Ectodermal cell (in vitro differentiated cells): ENCODE measurements at regions not wholly inside any gene's neighbourhood (a gene's known extent, or its start where the extent isn't known, plus 50 kb on each side); places are given as distances from the start of the nearest gene placed in this dataset.
"Not testable (repeated sequence)": the region's sequence is repeated elsewhere in the genome, so short reads cannot be mapped to it uniquely, and the experiment has no call there.

Experiments
- H3K27ac ChIP-seq: 2 replicates; pipeline ENCODE4 v1.7.0; 2013; ENCODE audit warnings: mild to moderate bottlenecking, low read depth, low read length; ENCODE audit not compliant: insufficient read depth, poor library complexity, severe bottlenecking
- H3K27me3 ChIP-seq: 2 replicates; pipeline ENCODE4 v1.7.0; 2013; ENCODE audit warnings: mild to moderate bottlenecking, low read length; ENCODE audit not compliant: insufficient read depth, control insufficient read depth, poor library complexity, severe bottlenecking
- H3K36me3 ChIP-seq: one replicate; pipeline ENCODE4 v1.7.0; 2013; ENCODE audit warnings: low read length; ENCODE audit not compliant: control insufficient read depth, insufficient read depth
- H3K4me1 ChIP-seq: one replicate; pipeline ENCODE4 v1.7.0; 2013; ENCODE audit warnings: low read length; ENCODE audit not compliant: control insufficient read depth, insufficient read depth
- H3K4me3 ChIP-seq: 2 replicates; pipeline ENCODE4 v1.7.0; 2013; ENCODE audit warnings: low read depth, low read length, control low read depth; ENCODE audit not compliant: insufficient read depth
- H3K9me3 ChIP-seq: 2 replicates; pipeline ENCODE4 v1.7.0; 2013; ENCODE audit warnings: mild to moderate bottlenecking, low read length, moderate library complexity; ENCODE audit not compliant: control insufficient read depth
- whole genome bisulfite sequencing, 2 experiments: methylation state at CpG; one replicate each; pipeline ENCODE4 v1.1.7; 2013; ENCODE audit warnings: missing lambda C conversion rate in 2 of 2; 5-methylcytosine and 5-hydroxymethylcytosine counted together

DNA sequence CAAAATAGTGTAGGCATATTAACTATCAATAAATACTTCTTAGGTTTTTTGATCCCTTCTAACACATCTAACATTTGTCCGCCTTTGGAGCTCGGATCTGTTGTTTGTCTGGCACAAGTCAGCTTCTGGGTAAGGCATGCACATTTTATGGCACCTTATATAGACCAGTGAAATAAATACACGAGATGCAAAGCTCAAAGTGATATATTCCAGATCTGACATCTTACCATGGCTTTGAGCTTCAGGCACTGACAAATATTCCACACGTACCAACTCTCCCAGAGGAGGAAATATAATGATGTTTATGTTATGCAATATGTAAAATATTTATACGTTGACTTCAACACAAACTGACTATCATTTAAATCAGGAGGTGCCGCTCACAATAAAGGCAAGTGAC, 430.1 kb upstream of the SMIM21 start:
- H3K36me3 ChIP-seq, result no peaks in the 10 kb centered on the region
- WGBS, 2 experiments, result 96 to 97% methylated on average over 4 to 6 of the region's 6 CpGs
- H3K9me3 ChIP-seq, result no peaks in the 10 kb centered on the region
- no peak overlapping the region for H3K4me3 ChIP-seq
- H3K27ac ChIP-seq, result no peak overlapping the region
- H3K4me1 ChIP-seq, result no peaks in the 10 kb centered on the region
- H3K27me3 ChIP-seq, result no peaks in the 10 kb centered on the region

DNA sequence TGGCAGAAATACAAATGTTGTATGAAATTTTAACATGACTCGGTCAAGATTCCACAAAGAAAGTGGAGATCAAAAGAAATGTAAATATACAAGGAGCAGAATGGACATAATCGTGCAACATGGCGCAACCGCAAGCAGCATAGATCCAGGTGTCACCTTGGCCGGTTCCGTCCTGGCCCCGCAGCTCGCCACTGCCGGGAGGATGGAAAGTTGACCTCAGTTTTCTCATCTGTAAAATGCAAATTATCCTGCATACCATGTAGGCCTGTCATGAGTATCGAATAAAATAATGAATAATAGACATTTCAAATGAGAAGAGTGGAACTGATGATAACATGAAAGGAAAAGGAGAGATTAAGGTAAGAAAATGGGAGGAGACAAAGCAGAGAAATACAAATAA, 427.3 kb upstream of the SMIM21 start:
- no peaks in the 10 kb centered on the region for H3K27me3 ChIP-seq
- H3K27ac ChIP-seq, result no peak overlapping the region
- H3K36me3 ChIP-seq, result no peaks in the 10 kb centered on the region
- no peaks in the 10 kb centered on the region for H3K9me3 ChIP-seq
- WGBS, 2 experiments, result 94 to 95% methylated on average over 9 to 10 of the region's 10 CpGs
- no peak overlapping the region for H3K4me3 ChIP-seq
- no peaks in the 10 kb centered on the region for H3K4me1 ChIP-seq

DNA sequence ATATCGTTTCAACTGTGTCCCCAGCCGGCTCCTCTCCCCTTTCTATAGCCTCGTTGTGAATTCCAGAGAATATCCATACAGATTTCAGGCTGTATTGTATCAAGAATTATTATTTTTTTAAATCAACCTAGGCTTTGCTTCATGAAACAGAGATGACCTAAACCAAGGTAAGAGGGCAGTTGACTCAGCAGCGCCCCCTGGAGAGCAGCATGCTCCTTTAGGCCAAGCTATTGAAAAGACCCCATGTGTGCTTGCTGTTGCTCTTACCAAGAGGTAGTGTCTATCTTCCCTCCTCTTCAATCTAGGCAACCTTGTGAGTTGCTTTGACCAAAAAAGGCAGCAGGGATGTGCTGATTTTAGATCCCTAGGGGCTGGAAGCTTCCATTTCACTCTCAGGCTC, 426.7 kb upstream of the SMIM21 start:
- WGBS, 2 experiments, result 83 to 88% methylated on average over 4 of the region's 4 CpGs
- Histone ChIP-seq H3K36me3 (no peaks in the 10 kb centered on the region), H3K9me3 (no peaks in the 10 kb centered on the region), H3K27me3 (no peaks in the 10 kb centered on the region), H3K27ac (no peak overlapping the region), H3K4me1 (no peaks in the 10 kb centered on the region), H3K4me3 (no peak overlapping the region)

DNA sequence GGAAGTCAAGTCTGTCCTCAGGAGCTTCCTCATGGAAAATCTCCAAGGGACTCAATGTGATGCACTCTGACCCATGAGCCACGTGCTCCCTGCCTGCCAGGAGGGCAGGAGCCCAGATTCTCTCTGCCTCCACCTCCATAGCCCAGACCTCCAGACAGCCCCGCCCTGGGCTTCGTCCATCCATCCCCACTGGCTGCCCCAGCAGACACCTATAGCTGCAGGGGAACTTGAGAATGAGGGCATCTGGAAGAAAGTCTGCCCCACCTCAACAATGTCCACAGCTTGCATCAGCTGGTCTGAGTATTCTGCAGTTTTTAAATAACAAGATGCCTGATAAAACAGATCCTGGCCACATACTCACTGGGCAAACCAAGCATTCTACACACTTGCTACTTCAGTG, 418.8 kb upstream of the SMIM21 start:
- Histone ChIP-seq H3K4me1 (no peaks in the 10 kb centered on the region), H3K27me3 (no peaks in the 10 kb centered on the region), H3K27ac (no peak overlapping the region), H3K36me3 (no peaks in the 10 kb centered on the region), H3K9me3 (no peaks in the 10 kb centered on the region), H3K4me3 (no peak overlapping the region)
- WGBS, 2 experiments, result 95 to 97% methylated on average over 3 of the region's 3 CpGs

DNA sequence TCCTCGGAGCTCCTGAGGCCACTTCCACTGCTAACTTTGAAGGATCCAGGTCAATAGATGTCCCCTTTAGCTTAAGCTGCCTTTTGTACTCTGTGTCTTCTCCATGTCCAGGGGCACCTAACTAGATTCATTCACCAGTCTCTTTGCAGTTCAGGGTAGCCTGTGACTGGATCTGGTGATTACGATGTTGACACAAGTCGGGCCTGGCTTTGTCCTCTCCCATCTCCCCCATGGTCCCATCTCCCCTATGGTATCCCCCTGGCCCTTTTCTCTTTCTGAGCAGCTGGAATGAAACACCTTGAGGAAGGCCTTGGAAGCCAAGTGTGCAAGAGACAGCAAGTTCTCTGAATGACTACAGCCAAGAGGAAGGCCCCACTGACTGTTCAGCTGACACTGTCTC, 417.9 kb upstream of the SMIM21 start:
- Histone ChIP-seq H3K27ac (no peak overlapping the region), H3K9me3 (no peaks in the 10 kb centered on the region), H3K4me3 (no peak overlapping the region), H3K4me1 (no peaks in the 10 kb centered on the region), H3K27me3 (no peaks in the 10 kb centered on the region), H3K36me3 (no peaks in the 10 kb centered on the region)
- WGBS, 2 experiments, result 89 to 98% methylated on average over 3 of the region's 3 CpGs

DNA sequence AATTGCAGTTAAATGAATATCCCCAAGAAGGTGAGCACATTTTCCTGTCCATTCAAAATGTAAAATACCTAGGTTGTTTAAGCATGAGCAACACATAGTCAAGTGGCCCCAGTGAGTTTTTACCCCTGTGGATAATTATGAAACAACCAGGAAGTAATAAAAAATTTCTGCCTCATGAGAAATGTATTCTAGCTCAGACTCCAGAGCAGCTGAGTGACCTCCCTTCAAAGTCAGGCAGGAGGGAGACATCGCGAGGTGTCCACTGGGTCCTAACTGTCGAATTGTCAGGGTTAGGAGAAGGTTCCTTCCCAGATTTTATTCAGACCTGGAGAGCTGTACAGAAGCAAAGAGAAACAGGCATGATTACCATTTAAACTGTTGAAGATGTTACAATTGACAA, 416.6 kb upstream of the SMIM21 start:
- Histone ChIP-seq H3K4me1 (no peaks in the 10 kb centered on the region), H3K4me3 (no peak overlapping the region), H3K27ac (no peak overlapping the region), H3K9me3 (no peaks in the 10 kb centered on the region), H3K36me3 (no peaks in the 10 kb centered on the region), H3K27me3 (no peaks in the 10 kb centered on the region)
- WGBS, 2 experiments, result 76 to 83% methylated on average over 3 of the region's 3 CpGs

DNA sequence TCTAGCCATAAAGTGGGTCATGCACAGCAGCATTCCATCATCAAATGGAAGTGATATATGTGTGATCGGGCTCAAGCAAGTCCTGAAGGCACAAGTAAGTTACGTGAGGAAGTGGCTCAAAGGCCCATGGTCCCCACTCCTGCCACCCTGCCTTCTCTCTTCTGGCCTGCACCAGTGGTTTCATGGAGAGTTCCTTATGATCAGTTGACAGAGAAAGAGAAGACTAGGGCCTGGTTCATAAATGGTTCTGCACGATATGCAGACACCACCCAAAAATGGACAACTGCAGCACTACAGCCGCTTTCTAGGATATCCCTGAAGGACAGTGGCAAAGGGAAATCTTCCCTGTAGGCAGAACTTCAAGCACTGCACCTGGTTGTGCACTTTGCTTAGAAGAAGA, 412.6 kb upstream of the SMIM21 start:
- Histone ChIP-seq H3K9me3 (no peaks in the 10 kb centered on the region), H3K27ac (no peak overlapping the region), H3K4me3 (no peak overlapping the region), H3K36me3 (no peaks in the 10 kb centered on the region), H3K27me3 (no peaks in the 10 kb centered on the region), H3K4me1 (no peaks in the 10 kb centered on the region)
- WGBS, 2 experiments, result 88 to 90% methylated on average over 4 of the region's 4 CpGs

DNA sequence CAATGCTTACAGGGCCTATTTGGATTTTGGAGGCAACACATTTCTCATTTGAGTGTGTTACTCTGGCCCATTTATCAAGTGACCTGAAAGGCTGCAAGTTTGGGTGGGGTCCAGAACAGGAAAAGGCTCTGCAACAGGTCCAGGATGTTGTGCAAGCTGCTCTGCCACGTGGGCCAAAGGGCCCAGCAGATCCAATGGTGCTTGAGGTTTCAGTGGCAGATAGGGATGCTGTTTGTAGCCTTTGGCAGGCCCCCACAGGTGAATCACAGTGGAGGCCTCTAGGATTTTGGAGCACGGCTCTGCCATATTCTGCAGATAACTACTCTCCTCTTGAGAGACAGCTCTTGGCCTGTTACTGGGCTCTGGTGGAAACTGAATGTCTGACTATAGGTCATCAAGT, 412.2 kb upstream of the SMIM21 start:
- not testable (repeated sequence) for H3K27ac ChIP-seq, H3K9me3 ChIP-seq, H3K4me1 ChIP-seq, H3K27me3 ChIP-seq, H3K4me3 ChIP-seq, H3K36me3 ChIP-seq
- 93 to 94% methylated on average over 2 of the region's 2 CpGs for WGBS, 2 experiments

DNA sequence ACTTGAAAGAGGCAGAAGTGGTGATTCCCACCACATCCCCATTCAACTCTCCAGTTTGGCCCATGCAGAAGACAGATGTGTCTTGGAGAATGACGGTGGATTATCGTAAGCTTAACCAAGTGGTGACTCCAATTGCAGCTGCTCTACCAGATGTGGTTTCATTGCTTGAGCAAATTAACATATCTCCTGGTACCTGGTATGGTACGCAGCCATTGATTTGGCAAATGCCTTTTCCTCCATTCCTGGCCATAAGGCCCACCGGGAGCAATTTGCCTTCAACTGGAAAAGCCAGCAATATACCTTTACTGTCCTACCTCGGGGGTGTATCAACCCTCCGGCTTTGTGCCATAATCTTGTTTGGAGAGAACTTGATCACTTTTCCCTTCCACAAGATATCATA, 411.5 kb upstream of the SMIM21 start:
- Histone ChIP-seq H3K4me1 (no peaks in the 10 kb centered on the region), H3K27me3 (no peaks in the 10 kb centered on the region), H3K4me3 (no peak overlapping the region), H3K9me3 (no peaks in the 10 kb centered on the region), H3K36me3 (no peaks in the 10 kb centered on the region), H3K27ac (no peak overlapping the region)
- 95 to 98% methylated on average over 6 of the region's 6 CpGs for WGBS, 2 experiments

DNA sequence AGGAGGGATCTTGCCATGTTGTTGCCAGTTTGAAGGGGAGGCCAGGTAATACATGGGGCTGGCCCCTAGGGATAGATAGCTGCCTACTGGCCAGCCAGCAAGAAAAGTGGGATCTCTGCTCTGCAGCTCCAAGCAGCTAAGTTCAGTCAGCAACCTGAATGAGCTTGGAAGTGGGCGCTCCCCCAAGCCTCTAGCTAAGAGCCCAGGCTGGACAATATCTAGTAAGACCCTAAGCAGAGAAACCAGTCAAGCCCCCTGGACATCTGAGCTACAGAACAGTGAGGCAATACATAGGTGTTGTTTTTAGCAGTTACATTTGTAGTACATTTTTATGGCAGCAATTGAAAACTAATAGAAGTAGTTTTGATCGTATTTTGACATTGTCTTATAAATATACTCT, 409.8 kb upstream of the SMIM21 start:
- Histone ChIP-seq H3K9me3 (no peaks in the 10 kb centered on the region), H3K4me1 (no peaks in the 10 kb centered on the region)
- whole genome bisulfite sequencing, 2 experiments, result 94 to 100% methylated on average over 1 to 2 of the region's 2 CpGs

DNA sequence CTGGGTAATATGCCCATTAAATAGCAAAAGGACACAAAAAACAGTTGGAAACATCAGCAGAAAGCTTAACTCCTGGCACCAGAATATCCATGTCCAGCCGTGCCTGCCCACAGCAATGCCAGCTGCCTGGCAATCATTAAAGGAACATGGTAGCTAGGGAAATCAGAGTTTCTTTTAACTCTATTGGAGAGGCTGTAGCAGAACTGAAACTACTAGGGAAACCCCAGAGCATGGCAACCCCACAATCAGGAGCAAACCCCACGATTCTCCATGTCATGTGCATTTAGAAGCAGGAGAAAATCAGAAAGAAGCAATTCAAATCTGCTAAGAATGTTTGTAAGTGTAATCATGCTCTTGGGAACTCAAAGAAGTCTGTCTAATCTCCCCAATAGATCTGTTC, 409.0 kb upstream of the SMIM21 start:
- Histone ChIP-seq H3K4me1 (no peaks in the 10 kb centered on the region), H3K9me3 (no peaks in the 10 kb centered on the region), H3K27me3 (no peaks in the 10 kb centered on the region), H3K36me3 (no peaks in the 10 kb centered on the region), H3K27ac (no peak overlapping the region), H3K4me3 (no peak overlapping the region)
- 91 to 93% methylated on average over 2 of the region's 2 CpGs for WGBS, 2 experiments

More for the DNA sequence above, 409.8 kb upstream of the SMIM21 start:
- Histone ChIP-seq H3K36me3 (no peaks in the 10 kb centered on the region), H3K27ac (no peak overlapping the region), H3K4me3 (no peak overlapping the region), H3K27me3 (no peaks in the 10 kb centered on the region)
